CD14-positive monocyte (primary cell): ENCODE measurements at regions not wholly inside any gene's neighbourhood (a gene's known extent, or its start where the extent isn't known, plus 50 kb on each side); places are given as distances from the start of the nearest gene placed in this dataset.
A peak's percentile ranks its signal among the peaks of the same experiment; 100 is the strongest.

ENCODE experiments used
- DNase-seq, 3 donors: peaks; one replicate each; pipeline ENCODE4 v3.0.0-alpha.2; 2011 to 2022
- H2AFZ ChIP-seq: 2 replicates; pipeline ENCODE4 v1.6.0; 2012; ENCODE audit warnings: mild to moderate bottlenecking, low read depth, low read length, inconsistent platforms; ENCODE audit not compliant: insufficient read depth, poor library complexity, severe bottlenecking
- H3K27ac ChIP-seq, 2 donors: 1 replicate in 1 of 2; 2 replicates in 1 of 2; pipeline ENCODE4 v1.5.1; 2012 to 2013; ENCODE audit warnings: low read length in 2 of 2, control low read depth in 1 of 2, inconsistent platforms in 1 of 2, low read depth in 1 of 2, mild to moderate bottlenecking in 1 of 2
- H3K27me3 ChIP-seq, 2 donors: one replicate each; pipeline versions ENCODE4 v1.6.0 to v1.6.1; 2011 to 2013; ENCODE audit warnings: low read length in 2 of 2; ENCODE audit not compliant: control insufficient read depth in 2 of 2, insufficient read depth in 2 of 2
- H3K36me3 ChIP-seq, 2 donors: replicated peaks in 1 of 2; 1 replicate in 1 of 2; 2 replicates in 1 of 2; pipeline versions ENCODE4 v1.5.1 to v1.6.1; 2012 to 2013; ENCODE audit warnings: low read length in 2 of 2, control low read depth in 1 of 2, inconsistent platforms in 1 of 2, mild to moderate bottlenecking in 1 of 2; ENCODE audit not compliant: insufficient read depth in 2 of 2, control insufficient read depth in 1 of 2
- H3K4me1 ChIP-seq, 2 donors: 1 replicate in 1 of 2; 2 replicates in 1 of 2; pipeline versions ENCODE4 v1.5.1 to v1.6.1; 2012 to 2013; ENCODE audit warnings: low read length in 2 of 2, control low read depth in 1 of 2, inconsistent platforms in 1 of 2, mild to moderate bottlenecking in 1 of 2, moderate library complexity in 1 of 2; ENCODE audit not compliant: insufficient read depth in 2 of 2, control insufficient read depth in 1 of 2
- H3K4me2 ChIP-seq: replicated peaks from 2 replicates; pipeline ENCODE3; 2012; ENCODE audit warnings: low read length, moderate library complexity, mild to moderate bottlenecking; ENCODE audit not compliant: poor library complexity, severe bottlenecking; ENCODE audit errors: extremely low read depth
- H3K4me3 ChIP-seq, 3 experiments: fragments of 200-600 bp in 1 of 3; sonication (generic) in 1 of 3; replicated peaks in 1 of 3; 1 replicate in 2 of 3; 2 replicates in 1 of 3; pipeline ENCODE4 v1.5.1; 2011 to 2013; ENCODE audit warnings: low read length in 3 of 3, mild to moderate bottlenecking in 3 of 3, control low read depth in 2 of 3, low read depth in 2 of 3, inconsistent platforms in 1 of 3, moderate library complexity in 1 of 3
- H3K79me2 ChIP-seq: 2 replicates; pipeline ENCODE4 v1.6.0; 2012; ENCODE audit warnings: mild to moderate bottlenecking, control low read depth, inconsistent platforms, low read length, moderate library complexity; ENCODE audit not compliant: insufficient read depth
- H3K9ac ChIP-seq: 2 replicates; pipeline ENCODE4 v1.6.0; 2017; ENCODE audit warnings: low read length, mild to moderate bottlenecking; ENCODE audit not compliant: insufficient read depth, poor library complexity, severe bottlenecking
- H3K9me3 ChIP-seq, 2 donors: replicated peaks in 1 of 2; 1 replicate in 1 of 2; 2 replicates in 1 of 2; pipeline versions ENCODE4 v1.5.1 to v1.6.1; 2012 to 2013; ENCODE audit warnings: low read length in 2 of 2, control low read depth in 1 of 2; ENCODE audit not compliant: control insufficient read depth in 1 of 2, insufficient read depth in 1 of 2
- H4K20me1 ChIP-seq: 2 replicates; pipeline ENCODE4 v1.6.0; 2012; ENCODE audit warnings: mild to moderate bottlenecking, low read length, control low read depth, moderate library complexity; ENCODE audit not compliant: insufficient read depth
- H3K27ac Mint-ChIP-seq, 7 donors: one replicate each; pipeline ENCODE4 v1.8.0; 2020; ENCODE audit warnings: mild to moderate bottlenecking in 7 of 7, mixed read lengths in 7 of 7, moderate library complexity in 6 of 7, inconsistent platforms in 2 of 7
- H3K27me3 Mint-ChIP-seq, 3 donors: one replicate each; pipeline ENCODE4 v1.8.0; 2021 to 2022; ENCODE audit warnings: low read depth in 3 of 3, mild to moderate bottlenecking in 3 of 3, mixed read lengths in 3 of 3, moderate library complexity in 3 of 3, inconsistent platforms in 1 of 3
- H3K36me3 Mint-ChIP-seq, 2 donors: one replicate each; pipeline ENCODE4 v1.8.0; 2020; ENCODE audit warnings: mixed read lengths in 2 of 2, inconsistent platforms in 1 of 2, mild to moderate bottlenecking in 1 of 2
- H3K4me1 Mint-ChIP-seq: one replicate; pipeline ENCODE4 v1.8.0; 2020; ENCODE audit warnings: mild to moderate bottlenecking, mixed read lengths
- H3K4me3 Mint-ChIP-seq, 2 donors: one replicate each; pipeline ENCODE4 v1.8.0; 2020; ENCODE audit warnings: mild to moderate bottlenecking in 2 of 2, mixed read lengths in 2 of 2, moderate library complexity in 1 of 2
- H3K9me3 Mint-ChIP-seq, 7 donors: one replicate each; pipeline ENCODE4 v1.8.0; 2020 to 2022; ENCODE audit warnings: mixed read lengths in 7 of 7, mild to moderate bottlenecking in 6 of 7, moderate library complexity in 6 of 7, inconsistent platforms in 2 of 7
- WGBS: methylation state at CpG from one replicate; pipeline ENCODE4 v1.1.5; 2013; ENCODE audit warnings: missing lambda C conversion rate; ENCODE audit not compliant: insufficient coverage; 5-methylcytosine and 5-hydroxymethylcytosine counted together
- intact Hi-C, 2 donors: fragments of 100-400 bp; cut with micrococcal nuclease; formaldehyde crosslinking; loops; one replicate each; pipeline versions ENCODE4 v1.15.0 to v1.15.1; 2023
- TF ChIP-seq, protein P1 (sequence below): fragments of 200-600 bp; IDR thresholded peaks from one replicate; pipeline ENCODE4 v1.8.0; 2022; ENCODE audit warnings: antibody characterized with exemption, mild to moderate bottlenecking

- Histone ChIP-seq H3K4me1 (peaks cover 4 to 14% of the 10 kb centered on the region in 2 donors), H3K27ac (no peak overlapping the region), H3K9me3 (no peaks in the 10 kb centered on the region), H2AFZ (no peak overlapping the region), H3K4me2 (no peak overlapping the region), H3K9ac (no peak overlapping the region), H3K79me2 (no peaks in the 10 kb centered on the region), H3K4me3 (no peak overlapping the region), H3K27me3 (no peaks in the 10 kb centered on the region), H3K36me3 (no peaks in the 10 kb centered on the region), H4K20me1 (no peaks in the 10 kb centered on the region)
- TF ChIP-seq, protein P1, sequence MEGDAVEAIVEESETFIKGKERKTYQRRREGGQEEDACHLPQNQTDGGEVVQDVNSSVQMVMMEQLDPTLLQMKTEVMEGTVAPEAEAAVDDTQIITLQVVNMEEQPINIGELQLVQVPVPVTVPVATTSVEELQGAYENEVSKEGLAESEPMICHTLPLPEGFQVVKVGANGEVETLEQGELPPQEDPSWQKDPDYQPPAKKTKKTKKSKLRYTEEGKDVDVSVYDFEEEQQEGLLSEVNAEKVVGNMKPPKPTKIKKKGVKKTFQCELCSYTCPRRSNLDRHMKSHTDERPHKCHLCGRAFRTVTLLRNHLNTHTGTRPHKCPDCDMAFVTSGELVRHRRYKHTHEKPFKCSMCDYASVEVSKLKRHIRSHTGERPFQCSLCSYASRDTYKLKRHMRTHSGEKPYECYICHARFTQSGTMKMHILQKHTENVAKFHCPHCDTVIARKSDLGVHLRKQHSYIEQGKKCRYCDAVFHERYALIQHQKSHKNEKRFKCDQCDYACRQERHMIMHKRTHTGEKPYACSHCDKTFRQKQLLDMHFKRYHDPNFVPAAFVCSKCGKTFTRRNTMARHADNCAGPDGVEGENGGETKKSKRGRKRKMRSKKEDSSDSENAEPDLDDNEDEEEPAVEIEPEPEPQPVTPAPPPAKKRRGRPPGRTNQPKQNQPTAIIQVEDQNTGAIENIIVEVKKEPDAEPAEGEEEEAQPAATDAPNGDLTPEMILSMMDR, result no peak
- no peaks in the 10 kb centered on the region for H3K27me3 Mint-ChIP-seq
- intact Hi-C loops, result no loop called here
- WGBS, result 0% methylated on average over 1 of the region's 3 CpGs
- no peaks in the 10 kb centered on the region for H3K36me3 Mint-ChIP-seq
- no peaks in the 10 kb centered on the region for H3K9me3 Mint-ChIP-seq
- peaks cover 13% of the 10 kb centered on the region for H3K4me1 Mint-ChIP-seq
- DNase-seq, result peak in 1 of 3 donors; percentile 21
- no peak overlapping the region for H3K4me3 Mint-ChIP-seq
- no peak overlapping the region for H3K27ac Mint-ChIP-seq
Observed at GRCh38 chr5:88979244-88979643, 96.3 kb upstream of the MEF2C start.

- no peak overlapping the region for H3K27ac Mint-ChIP-seq
- intact Hi-C loops, result no loop called here
- peaks cover 4 to 14% of the 10 kb centered on the region in 2 donors for H3K4me1 ChIP-seq
- no peaks in the 10 kb centered on the region for H3K36me3 ChIP-seq
- H3K9me3 ChIP-seq, result no peaks in the 10 kb centered on the region
- H4K20me1 ChIP-seq, result no peaks in the 10 kb centered on the region
- H3K4me2 ChIP-seq, result no peak overlapping the region
- TF ChIP-seq, protein P1, result no peak
- H3K36me3 Mint-ChIP-seq, result no peaks in the 10 kb centered on the region
- H3K79me2 ChIP-seq, result no peaks in the 10 kb centered on the region
- H3K27ac ChIP-seq, result no peak overlapping the region
- no peaks in the 10 kb centered on the region for H3K9me3 Mint-ChIP-seq
- peaks cover 13% of the 10 kb centered on the region for H3K4me1 Mint-ChIP-seq
- H3K27me3 ChIP-seq, result no peaks in the 10 kb centered on the region
- H3K4me3 Mint-ChIP-seq, result no peak overlapping the region
- H3K27me3 Mint-ChIP-seq, result no peaks in the 10 kb centered on the region
- H3K4me3 ChIP-seq, result no peak overlapping the region
- no peak for DNase-seq
- H2AFZ ChIP-seq, result no peak overlapping the region
- no peak overlapping the region for H3K9ac ChIP-seq
Observed at GRCh38 chr5:88976914-88977313, 93.9 kb upstream of the MEF2C start.
